ENCODE measurements at regions not wholly inside any gene's neighbourhood (a gene's known extent, or its start where the extent isn't known, plus 50 kb on each side); places are given as distances from the start of the nearest gene placed in this dataset.
"Not testable (repeated sequence)": the region's sequence is repeated elsewhere in the genome, so short reads cannot be mapped to it uniquely, and the experiment has no call there.

DNA sequence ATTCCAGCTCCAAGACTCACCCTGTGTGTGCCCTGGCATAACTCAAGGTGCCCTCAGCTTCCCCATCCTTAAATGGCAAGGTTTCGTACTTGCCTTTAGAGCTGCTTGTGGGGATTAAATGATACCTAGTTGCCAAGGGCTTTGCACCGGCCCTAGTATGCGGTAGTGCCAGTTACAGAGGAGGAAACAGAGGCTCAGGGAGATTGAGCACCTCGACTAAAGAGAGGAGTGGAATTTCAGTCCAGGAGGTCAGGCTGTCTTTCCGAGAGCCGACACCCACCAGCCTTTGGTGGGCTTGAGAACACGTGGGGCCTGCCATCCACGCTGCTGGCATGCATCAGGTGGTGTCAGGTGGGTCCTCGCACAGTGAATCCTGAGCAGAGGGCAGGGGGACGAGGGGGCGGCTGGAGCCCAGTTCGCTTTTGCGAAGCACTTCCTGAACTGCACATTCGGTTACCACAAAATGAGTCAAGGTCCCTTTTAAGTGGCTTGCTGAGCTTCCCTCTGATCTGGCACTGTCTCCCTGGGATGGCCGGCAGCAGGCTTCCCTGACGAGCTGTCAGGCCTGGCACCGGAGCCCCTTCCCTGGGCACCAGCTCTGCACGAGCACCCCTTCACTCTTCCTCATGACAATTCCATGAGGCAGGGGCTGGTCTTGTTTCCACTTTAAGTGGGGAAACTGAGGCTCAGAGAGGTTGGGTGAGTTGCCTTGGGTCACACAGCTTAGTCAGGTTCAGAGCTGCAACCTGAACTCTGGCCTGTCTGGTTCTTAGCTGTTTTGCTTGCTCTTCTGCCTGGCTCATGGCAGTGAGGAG lies 291.4 kb downstream of the BCL2L11 start:
- TF ChIP-seq, protein P1, sequence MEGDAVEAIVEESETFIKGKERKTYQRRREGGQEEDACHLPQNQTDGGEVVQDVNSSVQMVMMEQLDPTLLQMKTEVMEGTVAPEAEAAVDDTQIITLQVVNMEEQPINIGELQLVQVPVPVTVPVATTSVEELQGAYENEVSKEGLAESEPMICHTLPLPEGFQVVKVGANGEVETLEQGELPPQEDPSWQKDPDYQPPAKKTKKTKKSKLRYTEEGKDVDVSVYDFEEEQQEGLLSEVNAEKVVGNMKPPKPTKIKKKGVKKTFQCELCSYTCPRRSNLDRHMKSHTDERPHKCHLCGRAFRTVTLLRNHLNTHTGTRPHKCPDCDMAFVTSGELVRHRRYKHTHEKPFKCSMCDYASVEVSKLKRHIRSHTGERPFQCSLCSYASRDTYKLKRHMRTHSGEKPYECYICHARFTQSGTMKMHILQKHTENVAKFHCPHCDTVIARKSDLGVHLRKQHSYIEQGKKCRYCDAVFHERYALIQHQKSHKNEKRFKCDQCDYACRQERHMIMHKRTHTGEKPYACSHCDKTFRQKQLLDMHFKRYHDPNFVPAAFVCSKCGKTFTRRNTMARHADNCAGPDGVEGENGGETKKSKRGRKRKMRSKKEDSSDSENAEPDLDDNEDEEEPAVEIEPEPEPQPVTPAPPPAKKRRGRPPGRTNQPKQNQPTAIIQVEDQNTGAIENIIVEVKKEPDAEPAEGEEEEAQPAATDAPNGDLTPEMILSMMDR (IDR thresholded peaks at IDR 0.05): not testable (repeated sequence)
- not testable (repeated sequence) for TF ChIP-seq POLR2A (IDR thresholded peaks at IDR 0.05)

Data from Peyer's patch (tissue), 4 donors.